ENCODE measurements at regions not wholly inside any gene's neighbourhood (a gene's known extent, or its start where the extent isn't known, plus 50 kb on each side); places are given as distances from the start of the nearest gene placed in this dataset.
A peak's percentile ranks its signal among the peaks of the same experiment; 100 is the strongest.

GRCh38 chr9:12972608-12973589 lies 198.1 kb downstream of the LURAP1L start:
- peak; percentile 20 to 24 for DNase-seq
- intact Hi-C loops (cut with DNase I) = no loop called here
- TF ChIP-seq CTCF (IDR thresholded peaks at IDR 0.05) = no peak
- no peak for TF ChIP-seq POLR2A (IDR thresholded peaks at IDR 0.05)

GRCh38 chr9:12973710-12974109 lies 198.9 kb downstream of the LURAP1L start:
- TF ChIP-seq POLR2A (IDR thresholded peaks at IDR 0.05) (no peak), CTCF (IDR thresholded peaks at IDR 0.05) (no peak)
- Histone ChIP-seq H3K27me3 (no peaks in the 10 kb centered on the region), H3K9me3 (no peaks in the 10 kb centered on the region), H3K36me3 (no peaks in the 10 kb centered on the region), H3K27ac (no peak overlapping the region), H3K4me3 (replicated peaks in 1 of 3) (no peak overlapping the region), H3K4me1 (no peaks in the 10 kb centered on the region)
- DNase-seq = no peak
- intact Hi-C loops (cut with DNase I) = no loop called here
- WGBS, 2 donors = 74 to 81% methylated on average over 1 of the region's 1 CpG

More at GRCh38 chr9:12972608-12973589, 198.1 kb downstream of the LURAP1L start:
- Histone ChIP-seq H3K36me3 (no peaks in the 10 kb centered on the region), H3K27me3 (no peaks in the 10 kb centered on the region), H3K27ac (no peak overlapping the region), H3K9me3 (no peaks in the 10 kb centered on the region), H3K4me1 (no peaks in the 10 kb centered on the region), H3K4me3 (replicated peaks in 1 of 3) (no peak overlapping the region)
- WGBS, 2 donors = 55 to 62% methylated on average over 8 of the region's 8 CpGs

GRCh38 chr9:12974671-12975070 lies 199.9 kb downstream of the LURAP1L start:
- intact Hi-C loops (cut with DNase I) = no loop called here
- H3K27me3 ChIP-seq = no peaks in the 10 kb centered on the region
- H3K27ac ChIP-seq = no peak overlapping the region
- WGBS, 2 donors = 68 to 84% methylated on average over 1 of the region's 1 CpG
- H3K4me1 ChIP-seq = no peaks in the 10 kb centered on the region
- no peak for DNase-seq
- no peak overlapping the region for H3K4me3 ChIP-seq (replicated peaks in 1 of 3)
- H3K36me3 ChIP-seq = no peaks in the 10 kb centered on the region
- TF ChIP-seq CTCF (IDR thresholded peaks at IDR 0.05) (no peak), POLR2A (IDR thresholded peaks at IDR 0.05) (no peak)
- H3K9me3 ChIP-seq = no peaks in the 10 kb centered on the region

GRCh38 chr9:12975496-12975895 lies 200.7 kb downstream of the LURAP1L start:
- Histone ChIP-seq H3K9me3 (no peaks in the 10 kb centered on the region), H3K36me3 (no peaks in the 10 kb centered on the region), H3K27ac (no peak overlapping the region), H3K4me1 (no peaks in the 10 kb centered on the region), H3K4me3 (replicated peaks in 1 of 3) (no peak overlapping the region), H3K27me3 (no peaks in the 10 kb centered on the region)
- intact Hi-C loops (cut with DNase I) = no loop called here
- WGBS, 2 donors = 85 to 87% methylated on average over 2 of the region's 2 CpGs
- DNase-seq = no peak
- TF ChIP-seq CTCF (IDR thresholded peaks at IDR 0.05) (no peak), POLR2A (IDR thresholded peaks at IDR 0.05) (no peak)

All from thyroid gland (tissue), 4 donors.